Lower leg skin (tissue), 3 donors: ENCODE measurements at regions not wholly inside any gene's neighbourhood (a gene's known extent, or its start where the extent isn't known, plus 50 kb on each side); places are given as distances from the start of the nearest gene placed in this dataset.

Experiments
- CTCF ChIP-seq, 3 donors: fragments of 450-650 bp; IDR thresholded peaks; one replicate each; pipeline ENCODE4 v1.5.1; 2016; ENCODE audit warnings: antibody characterized with exemption in 3 of 3, mild to moderate bottlenecking in 3 of 3, moderate library complexity in 2 of 3
- POLR2A ChIP-seq, 2 donors: fragments of 450-650 bp; IDR thresholded peaks; one replicate each; pipeline ENCODE4 v1.6.1; 2016 to 2017; ENCODE audit warnings: antibody characterized with exemption in 2 of 2, mild to moderate bottlenecking in 1 of 2, moderate library complexity in 1 of 2

GRCh38 chr4:18935659-18936345 is 914.2 kb upstream of the LCORL start:
- no peak for TF ChIP-seq CTCF (IDR thresholded peaks at IDR 0.05)
- no peak for TF ChIP-seq POLR2A (IDR thresholded peaks at IDR 0.05)
